ENCODE measurements at regions not wholly inside any gene's neighbourhood (a gene's known extent, or its start where the extent isn't known, plus 50 kb on each side); places are given as distances from the start of the nearest gene placed in this dataset.
"Not testable (repeated sequence)": the region's sequence is repeated elsewhere in the genome, so short reads cannot be mapped to it uniquely, and the experiment has no call there.

DNA sequence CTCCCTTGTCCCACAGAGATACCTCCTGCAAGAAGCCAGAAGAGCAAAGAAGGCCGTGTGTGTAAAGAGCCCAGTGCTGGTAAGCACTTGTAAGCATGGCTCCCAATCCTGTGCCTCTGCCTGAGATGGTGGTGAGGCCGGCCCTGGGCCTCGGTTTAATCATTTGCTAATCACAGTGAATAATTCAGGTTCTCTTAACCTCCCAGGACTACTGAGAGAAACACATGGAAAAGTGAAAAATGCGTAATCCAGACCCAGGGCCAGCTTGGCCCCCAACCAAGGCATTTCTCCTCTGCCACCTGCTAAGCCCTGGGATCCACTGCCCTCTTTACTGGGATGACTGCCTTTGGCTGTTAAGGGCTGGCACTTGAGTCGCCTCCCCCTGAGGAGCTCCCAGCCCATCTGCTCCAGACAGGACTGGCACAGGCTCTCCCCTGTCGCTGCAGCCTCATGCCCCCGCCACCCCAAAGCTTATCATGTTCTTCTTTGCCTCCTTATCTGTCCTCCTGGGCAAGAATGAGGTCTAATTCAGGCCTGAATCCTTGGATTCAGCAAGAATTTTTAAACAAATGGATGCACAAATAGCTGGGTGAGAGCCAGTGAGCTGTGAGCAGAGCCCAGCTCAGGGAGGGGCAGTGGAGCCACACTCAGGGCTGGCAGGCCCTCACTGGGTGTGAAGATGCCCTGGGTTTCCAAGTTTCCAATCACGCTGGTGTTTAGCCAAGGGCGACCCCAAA, 193.9 kb upstream of the HS6ST1 start:
- DNase-seq, result no peak

GRCh38 chr2:128513116-128513960, 194.7 kb upstream of the HS6ST1 start:
- no peak for DNase-seq

- no peak for DNase-seq
These were observed 195.3 kb upstream of the HS6ST1 start for GRCh38 chr2:128513961-128514283.

DNA sequence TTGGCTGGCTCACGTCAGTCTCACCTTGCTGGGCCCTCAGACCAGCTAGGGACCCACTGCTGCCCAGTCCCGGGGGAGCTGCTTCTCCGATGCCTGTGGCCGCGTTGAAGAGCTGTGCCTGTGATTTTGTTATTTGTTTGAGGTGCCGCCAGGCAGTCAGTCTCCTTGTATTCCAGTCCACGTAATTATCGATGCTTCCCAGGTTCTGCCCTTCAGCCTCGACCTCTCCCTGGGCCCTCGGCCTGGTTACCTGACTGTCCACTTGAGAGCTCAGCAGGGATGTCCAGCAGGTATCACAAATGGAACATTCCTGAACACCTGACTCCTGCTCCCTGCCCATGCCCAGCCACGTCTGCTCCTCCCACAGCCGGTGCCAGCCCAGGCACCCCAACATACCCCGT, 195.9 kb upstream of the HS6ST1 start:
- no peak for DNase-seq

DNA sequence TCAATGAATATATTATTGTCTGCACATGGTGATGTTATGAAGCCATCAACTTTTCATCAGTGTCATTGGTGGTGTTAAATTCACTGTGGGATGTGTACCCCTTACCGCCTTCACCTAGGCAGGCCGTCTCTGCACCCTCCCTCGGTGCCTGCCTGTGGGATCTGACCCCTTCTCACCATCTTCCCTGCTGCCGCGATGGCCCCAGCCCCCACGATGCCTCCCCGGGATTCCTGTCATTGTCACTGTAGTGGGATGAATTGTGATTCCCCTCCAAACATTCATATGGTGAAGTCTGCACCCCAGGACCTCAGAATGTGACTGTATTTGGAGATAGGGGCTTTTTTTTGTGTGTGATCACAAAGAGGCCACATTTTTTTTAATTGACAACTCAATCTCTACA, 198.3 kb upstream of the HS6ST1 start:
- no peak for DNase-seq

DNA sequence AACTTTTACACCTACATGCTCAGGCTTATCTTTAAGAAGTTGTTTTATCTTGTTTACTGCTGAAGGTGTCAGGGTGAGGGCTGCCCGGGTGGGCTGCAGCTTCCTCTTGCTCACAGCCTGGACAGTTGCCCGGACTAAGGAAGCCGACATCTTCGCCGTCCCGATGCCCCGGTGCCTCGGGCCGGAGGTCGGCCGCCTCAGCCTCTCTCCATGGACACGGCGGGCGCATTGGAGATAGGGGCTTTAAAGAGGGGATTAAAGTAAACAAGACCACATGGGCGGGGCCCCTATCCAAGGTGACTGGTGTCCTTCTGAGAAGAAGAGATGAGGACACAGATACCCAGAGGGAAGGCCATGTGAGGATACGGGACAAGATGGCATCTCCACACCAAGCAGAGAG, 200.4 kb upstream of the HS6ST1 start:
- not testable (repeated sequence) for DNase-seq

DNA sequence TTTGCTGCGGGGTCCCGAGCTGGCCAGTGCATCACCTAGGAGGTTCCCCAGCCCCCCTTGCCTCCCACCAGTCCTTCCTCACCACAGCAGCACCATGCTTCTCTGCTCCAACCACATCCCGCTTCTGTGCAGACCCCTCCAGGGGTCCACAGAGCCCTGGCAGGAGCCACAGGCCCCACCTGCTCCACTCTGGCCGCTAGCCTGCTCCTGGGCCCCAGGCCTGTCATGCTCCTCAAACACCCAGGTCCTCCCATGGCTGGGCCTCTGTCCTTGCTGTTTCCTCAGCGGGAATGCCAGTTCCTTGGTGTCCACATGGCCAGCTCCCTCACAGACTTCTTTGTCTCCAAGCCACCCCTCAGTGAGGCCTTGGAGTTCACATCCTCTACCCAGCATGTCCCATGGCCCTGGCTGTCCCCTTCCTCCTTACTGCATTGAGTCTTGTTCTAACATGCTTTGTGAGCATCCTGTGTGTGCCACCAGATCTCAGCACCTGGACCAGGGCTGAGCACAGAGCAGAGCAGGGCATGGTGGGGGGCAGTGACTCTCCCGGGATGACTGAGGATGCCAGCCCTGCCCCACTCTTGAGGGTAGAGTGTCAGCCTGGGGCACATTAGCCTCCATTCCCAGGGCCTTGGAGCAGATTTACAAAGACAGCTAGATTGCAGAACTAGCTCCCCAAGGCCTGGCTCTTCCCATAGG, 201.0 kb upstream of the HS6ST1 start:
- no peak for DNase-seq

DNA sequence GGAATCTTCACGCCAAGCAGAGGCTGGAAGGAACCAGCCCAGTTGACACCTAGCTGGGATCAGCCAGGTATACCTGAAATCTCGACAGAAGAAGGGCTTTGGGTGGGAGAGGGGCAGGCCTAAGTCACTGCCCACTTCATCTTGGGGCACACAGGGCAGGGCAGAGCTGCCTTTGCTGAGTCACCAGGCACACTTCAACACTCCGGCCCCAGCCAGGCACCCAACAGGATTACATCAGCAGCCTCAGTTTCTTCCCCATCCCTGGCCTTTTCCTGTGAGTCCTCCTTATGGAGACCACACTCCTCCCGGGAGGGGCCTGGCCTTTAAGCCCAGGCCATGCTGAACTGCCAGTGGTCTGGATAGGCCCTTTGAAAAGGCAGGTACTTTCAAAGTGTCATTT, 201.7 kb upstream of the HS6ST1 start:
- DNase-seq, result no peak

DNA sequence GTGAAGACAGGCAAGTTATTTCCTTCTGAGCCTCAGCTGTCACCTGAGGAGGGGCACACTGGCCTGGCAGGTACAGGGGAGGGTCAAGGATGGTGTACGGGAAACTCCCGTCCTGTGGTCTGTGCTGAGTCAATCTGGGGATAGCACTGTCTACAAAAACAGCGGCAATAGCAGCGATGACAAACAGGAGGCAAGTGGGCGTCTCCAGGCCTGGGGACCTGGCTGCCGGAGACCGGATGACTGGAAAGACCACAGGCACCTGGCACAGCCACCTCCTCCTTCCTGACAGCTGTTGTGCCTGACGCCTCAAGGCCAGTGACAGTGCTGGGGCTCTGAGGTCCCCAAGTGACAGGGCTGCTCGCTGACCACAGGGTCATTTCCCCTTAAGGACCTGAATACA, 202.1 kb upstream of the HS6ST1 start:
- no peak for DNase-seq

DNA sequence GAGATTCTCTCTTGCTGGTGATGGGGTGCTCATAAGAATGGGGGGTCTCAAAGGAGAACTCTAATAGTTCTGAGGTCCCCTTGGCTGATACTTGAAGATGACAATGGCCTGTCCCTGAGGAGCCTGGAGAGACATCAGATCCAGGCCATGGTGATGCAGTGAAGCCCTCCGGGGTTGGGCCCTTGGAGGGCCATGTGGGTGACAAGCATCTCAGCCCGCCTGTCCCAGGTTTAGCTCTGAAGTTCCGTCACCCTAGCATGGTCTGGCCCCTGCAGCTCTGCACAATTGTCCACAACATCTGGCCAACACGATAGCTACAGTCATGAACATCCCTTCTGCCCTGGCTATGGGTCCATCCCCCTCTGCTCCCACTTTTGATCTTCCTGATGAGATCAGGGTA, 202.8 kb upstream of the HS6ST1 start:
- DNase-seq, result no peak

- no peak for DNase-seq
These were observed 204.2 kb upstream of the HS6ST1 start for GRCh38 chr2:128522829-128523228.

DNA sequence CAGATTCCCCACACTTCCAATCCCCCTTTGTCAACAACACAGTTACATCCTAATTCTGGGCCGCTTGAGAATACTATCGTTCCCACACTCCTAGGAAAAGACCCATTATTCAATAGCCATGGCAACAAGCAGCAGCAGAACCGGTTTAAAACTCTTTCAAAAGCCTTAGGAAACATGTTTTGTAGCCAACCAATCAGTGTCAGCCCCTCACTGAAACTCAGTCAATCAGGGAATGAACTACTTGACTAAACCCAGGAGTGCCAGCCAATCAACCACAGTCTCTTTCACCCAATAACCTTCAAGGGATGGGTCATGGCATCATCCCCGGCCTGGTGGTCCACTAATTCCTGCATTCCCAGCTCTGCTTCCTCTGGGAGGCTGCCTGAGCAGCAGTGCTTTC, 204.8 kb upstream of the HS6ST1 start:
- no peak for DNase-seq

- DNase-seq, result no peak
These were observed 205.5 kb upstream of the HS6ST1 start for GRCh38 chr2:128524183-128524582.

GRCh38 chr2:128525653-128526052, 207.0 kb upstream of the HS6ST1 start:
- no peak for DNase-seq

GRCh38 chr2:128526455-128526976, 207.8 kb upstream of the HS6ST1 start:
- no peak for DNase-seq

DNA sequence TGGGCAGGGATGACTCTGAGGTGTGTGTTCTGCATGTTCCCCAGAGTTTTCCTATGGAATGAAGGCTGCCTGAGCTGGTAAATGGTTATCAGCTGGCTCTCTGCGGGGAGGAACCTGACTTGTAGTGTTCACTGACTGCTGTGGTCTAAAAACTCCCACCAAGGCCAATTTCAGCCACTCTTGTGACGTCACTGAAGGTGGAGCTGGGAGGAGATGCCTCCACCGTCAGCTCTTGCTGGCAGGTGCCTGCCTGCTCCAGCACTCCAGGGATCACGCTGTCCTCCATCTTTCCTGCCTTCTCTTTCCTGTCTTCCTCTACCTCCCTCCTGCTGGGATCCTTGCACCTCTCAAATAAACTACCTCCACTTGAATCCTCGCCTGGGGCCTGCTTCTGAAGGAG, 209.5 kb upstream of the HS6ST1 start:
- no peak for DNase-seq

DNA sequence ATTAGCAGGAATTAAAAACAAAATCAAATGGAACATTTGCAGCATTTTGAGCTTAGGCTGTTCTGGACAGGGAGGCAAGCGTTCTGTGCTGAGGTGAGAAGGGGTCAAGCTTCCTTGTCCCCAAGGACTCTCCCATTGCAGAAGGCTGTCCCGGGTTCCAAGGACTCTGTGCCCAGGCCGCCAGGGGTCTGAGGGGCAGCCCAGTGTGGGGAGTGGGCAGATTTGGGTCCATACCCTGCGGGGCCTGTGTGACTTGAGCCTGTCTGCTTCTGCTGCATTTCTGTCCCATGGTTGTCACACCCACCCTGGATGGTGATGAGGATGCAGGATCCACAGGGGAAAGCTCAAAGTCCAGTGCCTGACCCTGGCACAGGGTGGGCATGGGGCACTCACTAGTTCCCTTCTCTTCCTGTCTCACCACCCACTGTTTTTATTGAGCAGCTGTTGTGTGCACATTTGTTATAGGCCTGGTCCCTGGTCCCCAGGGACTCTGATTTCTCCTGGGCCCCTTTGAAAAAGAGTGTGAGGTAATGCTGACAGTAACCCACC, 211.4 kb upstream of the HS6ST1 start:
- DNase-seq, result no peak

DNA sequence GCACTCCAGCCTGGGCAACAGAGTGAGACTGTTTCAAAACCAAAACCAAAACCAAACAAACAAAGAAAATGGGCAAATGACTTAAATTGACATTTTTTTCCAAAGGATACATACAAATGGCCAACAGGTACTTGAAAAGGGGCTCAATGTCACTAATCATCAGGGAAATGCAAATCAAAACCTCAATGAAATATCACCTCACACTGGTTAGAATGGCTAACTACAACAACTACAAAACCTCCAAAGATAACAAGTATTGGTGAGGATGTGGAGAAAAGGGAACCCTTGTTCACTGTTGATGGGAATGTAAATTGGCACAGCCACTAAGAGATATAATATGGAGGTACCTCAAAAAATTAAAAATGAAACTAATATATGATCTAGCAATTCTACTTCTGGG, 213.2 kb upstream of the HS6ST1 start:
- DNase-seq, result no peak

DNA sequence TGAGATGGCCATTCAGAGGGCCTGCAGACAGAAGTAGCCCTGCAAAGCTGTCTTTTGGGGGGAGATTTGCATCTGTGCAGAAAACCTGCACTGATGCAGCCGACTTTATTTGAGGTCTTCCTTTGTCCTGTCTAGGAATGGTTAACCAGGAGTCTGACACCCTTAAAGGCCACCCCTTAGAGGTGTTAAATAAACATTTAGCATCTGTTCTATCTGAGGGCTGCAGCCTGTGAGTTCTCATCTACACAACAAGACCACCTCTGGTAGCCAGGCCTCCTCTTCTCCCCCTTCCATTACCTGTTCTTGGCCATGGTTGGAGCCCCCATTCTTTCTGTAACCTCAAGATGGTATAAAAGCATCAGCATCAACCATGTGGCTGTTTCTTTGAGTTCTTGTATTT, 214.4 kb upstream of the HS6ST1 start:
- DNase-seq, result no peak

DNA sequence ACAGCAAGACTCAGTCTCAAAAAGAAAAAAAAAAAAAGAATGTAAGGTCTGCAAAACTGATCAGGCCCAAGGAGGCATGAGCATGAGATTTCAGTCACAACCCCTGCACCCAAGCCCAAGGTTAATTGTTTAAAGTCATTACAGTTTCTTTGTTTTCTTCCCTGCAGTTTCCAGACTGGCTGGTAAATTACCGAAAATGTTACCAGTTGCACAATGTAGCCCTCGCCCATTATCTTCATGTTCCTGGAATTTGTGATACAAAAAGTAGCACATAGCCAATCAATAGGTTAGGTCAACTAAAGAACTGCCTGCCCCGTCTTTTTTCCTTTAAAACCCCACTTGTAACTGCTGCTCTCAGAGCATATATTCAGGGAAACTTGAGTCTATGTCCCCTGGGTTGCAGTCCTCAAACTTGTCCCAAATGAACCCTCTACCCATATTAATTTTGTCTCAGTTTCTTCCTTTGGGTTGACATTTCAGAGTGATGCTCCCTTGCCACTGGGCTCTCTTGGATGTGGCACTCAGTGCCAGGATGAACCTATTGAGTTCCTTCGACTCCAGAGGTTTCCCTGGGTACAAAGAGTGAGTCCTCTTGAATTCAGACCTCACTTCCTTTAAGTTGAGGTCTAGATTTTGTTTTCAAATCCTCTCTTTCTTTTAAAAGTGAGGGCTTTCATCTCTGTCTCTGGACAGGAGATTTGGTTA, 216.2 kb upstream of the HS6ST1 start:
- no peak for DNase-seq

DNA sequence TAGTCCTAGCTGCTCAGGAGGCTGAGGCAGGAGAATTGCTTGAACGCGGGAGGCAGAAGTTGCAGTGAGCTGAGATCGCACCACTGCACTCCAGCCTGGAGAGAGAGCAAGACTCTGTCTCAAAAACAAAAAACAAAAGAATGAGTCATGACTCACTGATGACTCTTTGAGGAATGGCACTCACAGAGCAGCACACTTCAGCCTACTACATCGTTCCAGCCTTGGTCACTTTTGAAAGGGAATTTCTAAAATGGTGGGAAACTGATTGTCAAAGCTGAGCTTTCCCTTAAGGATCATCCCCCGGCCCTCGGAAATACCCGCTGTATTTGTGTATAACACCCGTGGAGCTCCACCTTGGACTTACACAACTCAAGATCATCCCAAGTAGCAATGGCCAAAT, 217.3 kb upstream of the HS6ST1 start:
- DNase-seq, result no peak

DNA sequence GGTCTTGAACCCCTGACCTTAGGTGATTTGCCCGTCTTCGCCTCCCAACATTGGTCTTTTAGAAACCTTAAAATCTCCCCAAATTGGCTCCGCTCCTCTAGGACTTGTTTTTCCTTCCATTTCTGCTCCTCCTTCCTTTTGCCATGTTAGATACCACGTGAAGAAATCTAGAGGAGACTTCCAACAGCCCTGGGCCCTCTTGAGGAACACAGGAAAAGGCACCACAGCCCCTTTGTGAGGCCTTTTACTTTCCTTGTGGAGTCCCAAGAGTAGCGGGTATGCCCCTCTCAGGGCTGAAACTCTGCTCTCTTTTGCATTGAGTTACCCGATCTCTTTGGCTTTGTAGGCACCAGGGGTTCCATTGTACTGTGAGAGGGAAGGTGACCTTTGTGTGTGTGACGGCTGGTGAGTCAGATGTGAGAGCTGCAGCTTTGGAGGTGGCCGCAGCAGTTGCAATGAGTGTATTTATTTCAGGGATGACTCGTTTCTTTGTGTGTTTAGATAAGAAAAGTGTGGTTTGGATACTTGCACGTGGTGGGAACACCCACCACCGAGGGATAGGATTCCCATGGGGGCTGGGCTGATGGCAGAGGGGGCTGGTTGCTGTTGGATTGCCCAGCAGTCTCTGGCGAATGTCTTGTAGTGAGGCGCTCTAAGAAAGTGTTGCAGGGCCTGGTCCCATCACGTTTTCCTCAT, 218.4 kb upstream of the HS6ST1 start:
- no peak for DNase-seq

Measured in activated CD4-positive, CD25-positive, alpha-beta regulatory T cell treated with anti-CD3 and anti-CD28 coated beads, Interleukin-2, amount 50 U/mL, for 72 hours (primary cell).